MG63 (cell line): ENCODE measurements at regions not wholly inside any gene's neighbourhood (a gene's known extent, or its start where the extent isn't known, plus 50 kb on each side); places are given as distances from the start of the nearest gene placed in this dataset.
"Not testable (repeated sequence)": the region's sequence is repeated elsewhere in the genome, so short reads cannot be mapped to it uniquely, and the experiment has no call there.

Experiments
- DNase-seq: peaks from one replicate; pipeline ENCODE4 v3.0.0-alpha.2; 2020
- H3K27me3 ChIP-seq: fragments of 250-450 bp; sonication (Bioruptor Pico); 2 replicates; pipeline ENCODE4 v1.5.1; 2020; ENCODE audit warnings: mild to moderate bottlenecking, moderate library complexity
- H3K36me3 ChIP-seq: fragments of 250-450 bp; sonication (Bioruptor Pico); 2 replicates; pipeline ENCODE4 v1.5.1; 2020; ENCODE audit warnings: mild to moderate bottlenecking, moderate library complexity
- H3K4me3 ChIP-seq: fragments of 250-450 bp; sonication (Bioruptor Pico); 2 replicates; pipeline ENCODE4 v1.5.1; 2020; ENCODE audit warnings: mild to moderate bottlenecking, moderate library complexity
- H3K9me3 ChIP-seq: fragments of 250-450 bp; sonication (Bioruptor Pico); 2 replicates; pipeline ENCODE4 v1.5.1; 2020; ENCODE audit warnings: mild to moderate bottlenecking, moderate library complexity

DNA sequence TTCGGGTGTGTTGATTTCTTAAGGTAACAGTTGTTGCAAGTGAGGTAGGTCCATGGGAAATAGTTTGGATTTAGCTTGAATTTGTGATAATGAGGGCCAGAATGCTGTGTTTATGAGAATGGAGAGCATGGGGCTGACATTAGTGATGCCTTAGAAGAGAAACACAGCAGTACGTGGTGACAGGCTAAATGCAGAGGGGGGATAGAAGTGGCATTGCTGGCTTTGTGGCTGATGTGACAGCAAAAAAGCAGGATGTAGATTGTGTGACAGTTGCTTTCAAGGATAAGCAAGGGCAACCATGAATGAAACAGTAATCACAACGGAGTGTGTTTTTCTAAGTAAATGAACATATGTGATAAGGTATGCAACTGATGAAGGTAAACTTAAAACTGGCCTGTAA, 103.4 kb upstream of the SGCD start:
- DNase-seq: no peak
- Histone ChIP-seq H3K4me3 (no peak overlapping the region), H3K36me3 (no peaks in the 10 kb centered on the region), H3K27me3 (no peaks in the 10 kb centered on the region), H3K9me3 (no peaks in the 10 kb centered on the region)

DNA sequence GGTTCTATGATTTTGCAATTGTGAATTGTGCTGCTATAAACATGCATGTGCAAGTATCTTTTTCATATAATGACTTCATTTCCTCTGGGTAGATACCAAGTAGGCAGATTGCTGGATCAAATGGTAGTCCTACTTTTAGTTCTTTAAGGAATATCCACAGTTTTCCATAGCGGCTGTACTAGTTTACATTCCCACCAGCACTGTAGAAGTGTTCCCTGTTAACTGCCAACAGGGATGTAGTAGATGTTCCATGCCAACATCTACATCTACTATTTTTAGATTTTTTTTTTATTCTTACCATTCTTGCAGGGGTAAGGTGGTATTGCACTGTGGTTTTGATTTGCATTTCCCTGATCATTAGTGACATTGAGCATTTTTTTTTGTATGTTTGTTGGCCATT, 100.5 kb upstream of the SGCD start:
- DNase-seq, H3K36me3 ChIP-seq, H3K9me3 ChIP-seq, H3K27me3 ChIP-seq, H3K4me3 ChIP-seq: not testable (repeated sequence)

- no peak overlapping the region for H3K4me3 ChIP-seq
- H3K36me3 ChIP-seq: no peaks in the 10 kb centered on the region
- no peaks in the 10 kb centered on the region for H3K27me3 ChIP-seq
- H3K9me3 ChIP-seq: no peaks in the 10 kb centered on the region; the same call in 1 of the 2 replicates
- DNase-seq: no peak
Measured at GRCh38 chr5:156230887-156231286, 96.1 kb upstream of the SGCD start.

DNA sequence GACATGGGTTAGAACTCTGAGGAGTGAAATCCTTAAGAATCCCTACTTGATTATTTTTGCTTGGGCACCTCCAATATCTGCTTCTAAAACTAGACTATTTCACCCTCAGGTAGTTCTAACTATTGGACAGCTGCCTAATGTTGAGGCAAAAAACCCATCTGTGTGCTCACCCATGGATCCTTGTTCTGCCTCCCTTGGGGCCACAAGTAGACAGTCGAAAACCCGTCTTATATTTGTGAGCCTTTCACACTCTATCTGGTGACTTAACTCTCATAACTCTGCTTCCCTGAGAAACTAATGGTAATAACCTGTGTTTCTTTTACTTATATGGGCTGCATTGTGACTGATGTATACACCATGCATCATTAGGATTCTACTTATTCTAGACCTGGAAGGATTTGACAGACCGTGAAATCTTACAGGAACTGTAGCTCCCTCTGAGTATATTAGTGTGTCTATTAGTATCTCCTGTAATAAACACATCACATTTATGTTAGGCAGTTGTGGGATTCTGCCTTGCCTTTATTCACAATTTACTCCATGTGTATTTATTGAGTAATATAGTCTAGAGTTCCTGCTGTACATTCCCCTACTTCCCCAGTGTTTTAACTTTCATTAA, 94.6 kb upstream of the SGCD start:
- no peak for DNase-seq
- Histone ChIP-seq H3K36me3 (no peaks in the 10 kb centered on the region), H3K27me3 (no peaks in the 10 kb centered on the region), H3K9me3 (no peaks in the 10 kb centered on the region; the same call in 1 of the 2 replicates), H3K4me3 (no peak overlapping the region)

DNA sequence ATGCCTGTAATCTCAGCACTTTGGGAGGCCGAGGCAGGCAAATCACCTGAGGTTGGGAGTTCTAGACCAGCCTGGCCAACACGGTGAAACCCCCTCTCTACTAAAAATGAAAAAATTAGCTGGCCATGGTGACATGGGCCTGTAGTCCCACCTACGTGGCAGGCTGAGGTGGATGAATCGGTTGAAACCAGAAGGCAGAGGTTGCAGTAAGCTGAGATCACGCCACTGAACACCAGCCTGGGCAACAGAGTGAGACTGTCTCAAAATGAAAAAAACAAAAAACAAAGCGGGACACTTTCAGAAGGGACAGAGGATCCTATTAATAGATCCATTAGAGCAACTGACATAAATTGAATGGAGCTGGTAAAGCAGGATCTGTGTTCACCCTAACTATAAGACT, 89.6 kb upstream of the SGCD start:
- no peak overlapping the region for H3K4me3 ChIP-seq
- no peaks in the 10 kb centered on the region for H3K27me3 ChIP-seq
- H3K9me3 ChIP-seq: no peaks in the 10 kb centered on the region
- no peaks in the 10 kb centered on the region for H3K36me3 ChIP-seq
- DNase-seq: no peak

- no peaks in the 10 kb centered on the region for H3K9me3 ChIP-seq
- no peaks in the 10 kb centered on the region for H3K36me3 ChIP-seq
- H3K4me3 ChIP-seq: no peak overlapping the region
- no peak for DNase-seq
- no peaks in the 10 kb centered on the region for H3K27me3 ChIP-seq
Measured at GRCh38 chr5:156239800-156240199, 87.2 kb upstream of the SGCD start.

GRCh38 chr5:156240414-156240813, 86.5 kb upstream of the SGCD start:
- Histone ChIP-seq H3K4me3 (no peak overlapping the region), H3K9me3 (no peaks in the 10 kb centered on the region)
- DNase-seq: no peak

GRCh38 chr5:156241266-156241665, 85.7 kb upstream of the SGCD start:
- no peaks in the 10 kb centered on the region for H3K27me3 ChIP-seq
- H3K36me3 ChIP-seq: no peaks in the 10 kb centered on the region
- H3K4me3 ChIP-seq: no peak overlapping the region
- no peak for DNase-seq
- no peaks in the 10 kb centered on the region for H3K9me3 ChIP-seq

More at GRCh38 chr5:156240414-156240813, 86.5 kb upstream of the SGCD start:
- Histone ChIP-seq H3K36me3 (no peaks in the 10 kb centered on the region), H3K27me3 (no peaks in the 10 kb centered on the region)

- Histone ChIP-seq H3K27me3 (no peaks in the 10 kb centered on the region), H3K4me3 (no peak overlapping the region), H3K9me3 (no peaks in the 10 kb centered on the region), H3K36me3 (no peaks in the 10 kb centered on the region)
- no peak for DNase-seq
Measured at GRCh38 chr5:156245895-156246294, 81.1 kb upstream of the SGCD start.

DNA sequence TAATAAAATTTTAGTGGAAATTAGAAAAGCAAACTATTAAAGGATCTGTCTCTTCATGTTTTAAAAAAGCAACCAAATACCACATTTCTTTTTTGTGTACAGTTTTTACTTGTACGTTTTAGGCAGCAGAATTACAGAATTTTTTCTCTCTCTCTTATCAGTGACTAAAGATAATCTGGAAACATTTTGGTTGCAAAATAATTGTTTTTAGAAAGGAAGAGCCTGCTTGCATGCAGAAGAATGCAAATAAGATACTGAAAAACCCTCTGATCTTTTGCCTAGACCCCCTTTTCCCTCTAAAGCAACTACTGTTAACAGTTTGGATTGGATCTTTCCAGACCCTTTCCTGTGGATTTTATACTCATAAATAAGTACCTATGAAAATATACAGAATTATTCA, 75.9 kb upstream of the SGCD start:
- no peaks in the 10 kb centered on the region for H3K27me3 ChIP-seq
- H3K4me3 ChIP-seq: no peak overlapping the region
- no peaks in the 10 kb centered on the region for H3K9me3 ChIP-seq
- no peak for DNase-seq
- no peaks in the 10 kb centered on the region for H3K36me3 ChIP-seq

DNA sequence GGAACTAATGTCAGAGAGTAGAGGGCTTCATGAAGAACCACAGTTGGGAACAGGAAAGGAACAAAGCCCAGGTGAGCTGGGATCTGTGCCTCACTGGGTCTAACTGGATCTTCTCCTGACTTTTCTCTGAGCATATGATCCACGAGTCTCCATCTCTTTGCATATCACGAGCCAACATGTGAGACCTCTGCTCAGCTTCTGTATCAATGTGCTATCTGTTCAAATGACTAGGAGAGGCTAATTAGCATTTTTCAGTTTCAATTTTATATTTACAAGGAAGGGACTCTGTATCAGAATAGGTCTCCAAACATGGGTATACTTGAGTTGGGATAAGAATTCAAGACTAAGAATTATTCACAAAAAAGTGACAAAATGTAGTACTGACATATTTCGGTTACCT, 73.8 kb upstream of the SGCD start:
- no peaks in the 10 kb centered on the region for H3K27me3 ChIP-seq
- DNase-seq: no peak
- no peaks in the 10 kb centered on the region for H3K9me3 ChIP-seq
- H3K36me3 ChIP-seq: no peaks in the 10 kb centered on the region
- no peak overlapping the region for H3K4me3 ChIP-seq

- Histone ChIP-seq H3K27me3 (no peaks in the 10 kb centered on the region), H3K9me3 (no peaks in the 10 kb centered on the region), H3K36me3 (no peaks in the 10 kb centered on the region), H3K4me3 (no peak overlapping the region)
- DNase-seq: no peak
Measured at GRCh38 chr5:156254196-156254595, 72.8 kb upstream of the SGCD start.

DNA sequence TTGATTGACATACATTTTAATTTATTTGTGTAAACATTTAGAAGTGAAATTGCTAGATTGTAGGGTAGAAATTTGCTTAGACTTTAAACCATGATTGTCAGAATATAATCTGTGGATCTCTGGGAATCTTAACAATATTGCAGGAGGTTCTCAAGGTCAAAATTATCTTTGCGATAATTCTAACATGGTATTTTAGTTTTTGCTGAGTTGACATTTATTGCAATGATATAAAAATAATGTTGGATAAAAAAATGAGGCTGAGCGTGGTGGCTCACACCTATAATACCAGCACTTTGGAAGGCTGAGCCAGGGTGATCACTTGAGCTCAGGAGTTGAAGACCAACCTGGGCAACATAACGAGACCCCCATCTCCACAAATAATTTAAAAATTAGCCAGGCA, 70.3 kb upstream of the SGCD start:
- no peak for DNase-seq
- Histone ChIP-seq H3K9me3 (no peaks in the 10 kb centered on the region), H3K36me3 (no peaks in the 10 kb centered on the region), H3K4me3 (no peak overlapping the region), H3K27me3 (no peaks in the 10 kb centered on the region)

DNA sequence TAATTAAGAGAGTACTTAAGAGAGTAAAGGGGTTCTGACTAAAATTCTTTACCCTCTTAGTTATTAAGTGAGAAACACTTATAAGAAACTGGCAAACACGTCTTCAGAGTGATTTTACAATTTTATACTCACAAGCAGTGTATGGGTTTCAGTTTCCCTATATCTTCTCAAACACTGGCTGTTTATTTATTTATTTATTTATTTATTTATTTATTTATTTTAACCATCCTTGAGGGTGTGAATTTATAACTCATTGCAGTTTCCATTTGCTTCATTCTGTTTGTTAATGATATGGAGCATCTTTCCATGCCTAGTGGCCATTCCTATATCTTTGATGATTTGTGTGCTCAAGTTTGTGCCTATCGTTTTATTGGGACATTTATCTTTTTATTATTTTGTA, 68.0 kb upstream of the SGCD start:
- Histone ChIP-seq H3K4me3 (no peak overlapping the region), H3K27me3 (no peaks in the 10 kb centered on the region), H3K9me3 (no peaks in the 10 kb centered on the region), H3K36me3 (no peaks in the 10 kb centered on the region)
- no peak for DNase-seq

DNA sequence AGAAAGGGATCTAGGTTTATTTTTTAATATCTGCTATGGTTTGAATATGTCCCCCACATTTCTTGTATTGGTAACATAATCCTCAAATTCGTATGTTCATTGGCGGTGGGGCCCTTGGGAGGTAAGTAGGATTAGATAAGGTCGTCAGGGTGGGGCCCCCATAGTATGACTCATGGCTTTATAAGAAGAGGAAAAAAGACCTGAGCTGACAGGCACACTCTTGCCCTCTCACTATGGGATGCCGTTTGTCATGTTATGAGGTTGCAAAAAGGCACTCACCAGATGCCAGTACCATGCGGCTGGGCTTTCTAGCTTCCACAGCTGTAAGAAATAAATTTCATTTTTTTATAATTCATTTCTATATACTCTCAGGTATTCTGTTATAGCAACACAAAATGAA, 67.3 kb upstream of the SGCD start:
- DNase-seq: no peak
- Histone ChIP-seq H3K9me3 (no peaks in the 10 kb centered on the region), H3K4me3 (no peak overlapping the region), H3K36me3 (no peaks in the 10 kb centered on the region), H3K27me3 (no peaks in the 10 kb centered on the region; the same call in none of the 2 replicates)

GRCh38 chr5:156261275-156261939, 65.6 kb upstream of the SGCD start:
- Histone ChIP-seq H3K9me3 (no peaks in the 10 kb centered on the region), H3K27me3 (no peaks in the 10 kb centered on the region; the same call in none of the 2 replicates), H3K4me3 (no peak overlapping the region), H3K36me3 (no peaks in the 10 kb centered on the region)
- no peak for DNase-seq

- H3K9me3 ChIP-seq: peaks cover 4% of the 10 kb centered on the region
- DNase-seq: no peak
- no peaks in the 10 kb centered on the region for H3K27me3 ChIP-seq
- no peak overlapping the region for H3K4me3 ChIP-seq
- no peaks in the 10 kb centered on the region for H3K36me3 ChIP-seq
Measured at GRCh38 chr5:156271569-156271968, 55.4 kb upstream of the SGCD start.

GRCh38 chr5:156272139-156272538, 54.8 kb upstream of the SGCD start:
- no peak overlapping the region for H3K4me3 ChIP-seq

More at GRCh38 chr5:156272139-156272538, 54.8 kb upstream of the SGCD start:
- no peaks in the 10 kb centered on the region for H3K36me3 ChIP-seq
- no peak for DNase-seq
- no peaks in the 10 kb centered on the region for H3K27me3 ChIP-seq
- peaks cover 4% of the 10 kb centered on the region for H3K9me3 ChIP-seq
